Endodermal cell (in vitro differentiated cells): ENCODE measurements at regions not wholly inside any gene's neighbourhood (a gene's known extent, or its start where the extent isn't known, plus 50 kb on each side); places are given as distances from the start of the nearest gene placed in this dataset.

Experiments
- DNase-seq: peaks from one replicate; pipeline ENCODE4 v3.0.0-alpha.2; 2017
- H3K27ac ChIP-seq: 2 replicates; pipeline ENCODE4 v1.5.1; 2013; ENCODE audit warnings: mild to moderate bottlenecking, low read depth, low read length, moderate library complexity
- H3K27me3 ChIP-seq: 2 replicates; pipeline ENCODE4 v1.6.1; 2013; ENCODE audit warnings: mild to moderate bottlenecking, low read length, moderate library complexity; ENCODE audit not compliant: insufficient read depth, control insufficient read depth, poor library complexity, severe bottlenecking
- H3K36me3 ChIP-seq: 2 replicates; pipeline ENCODE4 v1.7.0; 2013; ENCODE audit warnings: mild to moderate bottlenecking, low read length, moderate library complexity; ENCODE audit not compliant: control insufficient read depth, insufficient read depth
- H3K4me1 ChIP-seq: one replicate; pipeline ENCODE4 v1.7.0; 2013; ENCODE audit warnings: low read length; ENCODE audit not compliant: control insufficient read depth, insufficient read depth
- H3K4me3 ChIP-seq: 2 replicates; pipeline ENCODE4 v1.5.1; 2013; ENCODE audit warnings: mild to moderate bottlenecking, low read length, moderate library complexity
- H3K9ac ChIP-seq: 2 replicates; pipeline ENCODE4 v1.6.1; 2013; ENCODE audit warnings: mild to moderate bottlenecking, low read length, moderate library complexity; ENCODE audit not compliant: poor library complexity, severe bottlenecking; ENCODE audit errors: extremely low read depth
- H3K9me3 ChIP-seq: 2 replicates; pipeline ENCODE4 v1.6.1; 2013; ENCODE audit warnings: mild to moderate bottlenecking, low read length, moderate library complexity; ENCODE audit not compliant: control insufficient read depth
- H3K27ac Mint-ChIP-seq: 2 replicates; pipeline ENCODE4 v1.8.0; 2020; ENCODE audit warnings: mixed read lengths
- H3K27me3 Mint-ChIP-seq: 2 replicates; pipeline ENCODE4 v1.8.0; 2021; ENCODE audit warnings: mild to moderate bottlenecking, mixed read lengths; ENCODE audit not compliant: insufficient read depth
- H3K36me3 Mint-ChIP-seq: 2 replicates; pipeline ENCODE4 v1.8.0; 2020; ENCODE audit warnings: low read depth, mixed read lengths
- H3K4me1 Mint-ChIP-seq: 2 replicates; pipeline ENCODE4 v1.8.0; 2020; ENCODE audit warnings: mixed read lengths
- H3K4me3 Mint-ChIP-seq: 2 replicates; pipeline ENCODE4 v1.8.0; 2020; ENCODE audit warnings: mild to moderate bottlenecking, moderate library complexity, mixed read lengths
- H3K9me3 Mint-ChIP-seq: 2 replicates; pipeline ENCODE4 v1.8.0; 2020; ENCODE audit warnings: mild to moderate bottlenecking, mixed read lengths
- CTCF ChIP-seq: fragments of 200-600 bp; sonication (generic); conservative IDR thresholded peaks from 2 replicates; pipeline ENCODE4 v1.5.0; 2021; ENCODE audit warnings: antibody characterized with exemption, mild to moderate bottlenecking
- WGBS, 2 experiments: methylation state at CpG; one replicate each; pipeline versions ENCODE4 v1.1.5 to v1.1.7; 2013; ENCODE audit warnings: missing lambda C conversion rate in 2 of 2, mixed read lengths in 1 of 2; ENCODE audit not compliant: insufficient coverage in 1 of 2, insufficient read length in 1 of 2; 5-methylcytosine and 5-hydroxymethylcytosine counted together

GRCh38 chr3:154875142-154875541 lies 205.0 kb upstream of the MME start:
- H3K9me3 Mint-ChIP-seq = peaks cover 7% of the 10 kb centered on the region
- H3K4me3 Mint-ChIP-seq = no peak overlapping the region
- H3K4me1 Mint-ChIP-seq = no peaks in the 10 kb centered on the region
- H3K36me3 Mint-ChIP-seq = no peaks in the 10 kb centered on the region
- H3K9me3 ChIP-seq = no peaks in the 10 kb centered on the region
- no peak overlapping the region for H3K27ac Mint-ChIP-seq
- H3K36me3 ChIP-seq = no peaks in the 10 kb centered on the region
- no peak overlapping the region for H3K4me3 ChIP-seq
- no peaks in the 10 kb centered on the region for H3K27me3 Mint-ChIP-seq
- H3K4me1 ChIP-seq = peaks cover 4% of the 10 kb centered on the region
- no peak overlapping the region for H3K27ac ChIP-seq
- no peaks in the 10 kb centered on the region for H3K27me3 ChIP-seq
- no peak for TF ChIP-seq CTCF
- 93 to 97% methylated on average over 5 to 7 of the region's 7 CpGs for WGBS, 2 experiments
- no peak for DNase-seq
- no peak overlapping the region for H3K9ac ChIP-seq

GRCh38 chr3:154872696-154873095 lies 207.4 kb upstream of the MME start:
- Mint-ChIP-seq H3K36me3 (no peaks in the 10 kb centered on the region), H3K27ac (no peak overlapping the region), H3K27me3 (no peaks in the 10 kb centered on the region), H3K9me3 (no peaks in the 10 kb centered on the region), H3K4me1 (no peaks in the 10 kb centered on the region), H3K4me3 (no peak overlapping the region)
- no peak for DNase-seq
- no peaks in the 10 kb centered on the region for H3K27me3 ChIP-seq
- H3K4me1 ChIP-seq = peaks cover 4% of the 10 kb centered on the region
- H3K4me3 ChIP-seq = no peak overlapping the region
- WGBS, 2 experiments = 91 to 100% methylated on average over 1 to 2 of the region's 2 CpGs
- H3K9me3 ChIP-seq = no peaks in the 10 kb centered on the region
- H3K27ac ChIP-seq = no peak overlapping the region
- no peak overlapping the region for H3K9ac ChIP-seq
- TF ChIP-seq CTCF = no peak
- H3K36me3 ChIP-seq = no peaks in the 10 kb centered on the region

GRCh38 chr3:154872074-154872473 lies 208.0 kb upstream of the MME start:
- H3K27me3 Mint-ChIP-seq = no peaks in the 10 kb centered on the region
- Histone ChIP-seq H3K4me3 (no peak overlapping the region), H3K36me3 (no peaks in the 10 kb centered on the region), H3K27ac (no peak overlapping the region), H3K9me3 (no peaks in the 10 kb centered on the region), H3K9ac (no peak overlapping the region), H3K4me1 (peaks cover 4% of the 10 kb centered on the region), H3K27me3 (no peaks in the 10 kb centered on the region)
- H3K4me3 Mint-ChIP-seq = no peak overlapping the region
- no peak overlapping the region for H3K27ac Mint-ChIP-seq
- DNase-seq = no peak
- H3K4me1 Mint-ChIP-seq = no peaks in the 10 kb centered on the region
- no peaks in the 10 kb centered on the region for H3K9me3 Mint-ChIP-seq
- TF ChIP-seq CTCF = no peak
- WGBS, 2 experiments = 85 to 88% methylated on average over 3 to 6 of the region's 6 CpGs
- H3K36me3 Mint-ChIP-seq = no peaks in the 10 kb centered on the region
